K562 (cell line): ENCODE measurements at regions not wholly inside any gene's neighbourhood (a gene's known extent, or its start where the extent isn't known, plus 50 kb on each side); places are given as distances from the start of the nearest gene placed in this dataset.

Source experiments
- ATAC-seq: fragments of 200-7000 bp; cut with Tn5 transposase; 3 replicates; pipeline ENCODE4 v1.9.1; 2020; ENCODE audit warnings: moderate library complexity
- BruUV-seq: library from RNA; stranded (reverse); fragments of 400-500 nt; replicated peaks from 2 replicates; lab custom pipeline; 2021; lab: Mats Ljungman, UMichigan
- CTCF ChIA-PET: fragments of 300-600 bp; formaldehyde crosslinking; extraction: SDS; loops from one replicate; lab custom pipeline; 2021; ENCODE audit warnings: low intra/inter-chr PET ratio; lab: Yijun Ruan, JAX
- POLR2A ChIA-PET: fragments of 300-600, 350-650 bp; sonication (Branson Sonifier 250); formaldehyde crosslinking; extraction: SDS; loops from one replicate; lab custom pipeline; 2021; ENCODE audit warnings: antibody characterized with exemption, inconsistent platforms; lab: Yijun Ruan, JAX
- DNase-seq, 4 experiments: peaks; one replicate each; pipeline versions ENCODE4 v3.0.0 to v3.0.0-alpha.2; 2011 to 2018; ENCODE audit warnings: low spot score in 3 of 4, mixed read lengths in 3 of 4; ENCODE audit errors: extremely low read depth in 1 of 4
- FAIRE-seq: peaks from 2 replicates; lab custom pipeline; 2011; peaks lifted over from hg19 to GRCh38; lab: Jason Lieb, UNC
- H2AFZ ChIP-seq: 2 replicates; pipeline ENCODE4 v1.6.0; 2011; ENCODE audit warnings: low read depth, low read length, control low read depth, inconsistent platforms
- H3K27ac ChIP-seq: fragments of 200-600 bp; 3 replicates; pipeline ENCODE4 v1.8.0; 2011; ENCODE audit warnings: low read depth, mild to moderate bottlenecking, control low read depth, inconsistent platforms, low read length, moderate library complexity, mixed read lengths; ENCODE audit errors: extremely low read depth
- H3K27me3 ChIP-seq, 2 experiments: fragments of 300-600 bp in 1 of 2; 2 replicates in 1 of 2; 3 replicates in 1 of 2; pipeline versions ENCODE4 v1.6.0 to v1.8.0; 2011; ENCODE audit warnings: inconsistent platforms in 2 of 2, low read length in 2 of 2, mild to moderate bottlenecking in 1 of 2, mixed read lengths in 1 of 2, moderate library complexity in 1 of 2; ENCODE audit not compliant: control insufficient read depth in 2 of 2, insufficient read depth in 2 of 2
- H3K36me3 ChIP-seq: fragments of 300-600 bp; 3 replicates; pipeline ENCODE4 v1.8.0; 2011; ENCODE audit warnings: mild to moderate bottlenecking, low read length, inconsistent platforms; ENCODE audit not compliant: control insufficient read depth, insufficient read depth
- H3K4me1 ChIP-seq, 2 experiments: fragments of 200-600 bp in 1 of 2; replicated peaks in 1 of 2; 2 replicates in 1 of 2; 3 replicates in 1 of 2; pipeline versions ENCODE4 v1.5.1 to v1.8.0; 2011; ENCODE audit warnings: inconsistent platforms in 2 of 2, low read length in 2 of 2, mild to moderate bottlenecking in 1 of 2, mixed read lengths in 1 of 2, moderate library complexity in 1 of 2; ENCODE audit not compliant: control insufficient read depth in 2 of 2, insufficient read depth in 2 of 2
- H3K4me2 ChIP-seq: 2 replicates; pipeline ENCODE4 v1.6.1; 2011; ENCODE audit warnings: low read length, control low read depth, inconsistent platforms, mixed read lengths; ENCODE audit not compliant: insufficient read depth
- H3K4me3 ChIP-seq: fragments of 200-600 bp; sonication (generic), shearing (Covaris generic); 2 replicates; pipeline ENCODE4 v1.5.1; 2016; ENCODE audit warnings: control low read depth, inconsistent platforms
- H3K79me2 ChIP-seq: fragments of 200-600 bp; 3 replicates; pipeline ENCODE4 v1.8.0; 2011; ENCODE audit warnings: low read length, inconsistent platforms; ENCODE audit not compliant: control insufficient read depth, insufficient read depth
- H3K9ac ChIP-seq, 2 experiments: 2 replicates each; pipeline versions ENCODE4 v1.6.0 to v1.6.1; 2011; ENCODE audit warnings: low read depth in 2 of 2, low read length in 2 of 2, control low read depth in 1 of 2, inconsistent platforms in 1 of 2, mild to moderate bottlenecking in 1 of 2, mixed read lengths in 1 of 2; ENCODE audit not compliant: insufficient read depth in 1 of 2
- H3K9me1 ChIP-seq: one replicate; pipeline ENCODE4 v1.6.0; 2011; ENCODE audit warnings: inconsistent platforms, mild to moderate bottlenecking, low read length, moderate library complexity; ENCODE audit not compliant: control insufficient read depth, insufficient read depth
- H3K9me3 ChIP-seq: replicated peaks from 2 replicates; pipeline ENCODE4 v1.5.1; 2011; ENCODE audit warnings: low read depth, low read length, inconsistent platforms; ENCODE audit not compliant: control insufficient read depth, insufficient read depth
- H4K20me1 ChIP-seq: replicated peaks from 2 replicates; pipeline ENCODE4 v1.6.1; 2011; ENCODE audit warnings: low read length, inconsistent platforms, mixed read lengths; ENCODE audit not compliant: control insufficient read depth, insufficient read depth
- HDAC3 ChIP-seq: fragments of 450-650 bp; IDR thresholded peaks from 2 replicates; pipeline ENCODE4 v1.6.1; 2018; ENCODE audit warnings: borderline replicate concordance, mild to moderate bottlenecking, moderate library complexity; ENCODE audit not compliant: partially characterized antibody
- KDM1A ChIP-seq, 2 experiments: fragments of 450-650 bp; IDR thresholded peaks; 2 replicates each; pipeline ENCODE4 v1.6.1; 2016; ENCODE audit warnings: mild to moderate bottlenecking in 2 of 2
- MAX ChIP-seq: sonication (generic); formaldehyde crosslinking; IDR thresholded peaks from 2 replicates; pipeline ENCODE4 v1.9.0; 2022; ENCODE audit warnings: mild to moderate bottlenecking, missing genetic modification reagents
- TRIM25 ChIP-seq: fragments of 450-650 bp; IDR thresholded peaks from 2 replicates; pipeline ENCODE4 v1.7.0; 2016; ENCODE audit warnings: borderline replicate concordance
- ZBTB7A ChIP-seq: IDR thresholded peaks from 2 replicates; pipeline ENCODE4 v1.6.1; 2011; ENCODE audit warnings: low read depth, mild to moderate bottlenecking, low read length, moderate library complexity, borderline replicate concordance; ENCODE audit not compliant: control insufficient read depth
- ZNF140 ChIP-seq: fragments of 250-450 bp; sonication (Bioruptor Pico); IDR thresholded peaks from 2 replicates; pipeline ENCODE4 v1.8.0; 2021; ENCODE audit warnings: moderate library complexity, mild to moderate bottlenecking, inconsistent platforms
- WGBS: fragments of 100-300 bp; shearing (Covaris generic); methylation state at CpG from one replicate; pipeline ENCODE4 v1.1.6; 2016; ENCODE audit warnings: low coverage, mixed read lengths; ENCODE audit not compliant: insufficient coverage; ENCODE audit errors: missing lambda C conversion rate; 5-methylcytosine and 5-hydroxymethylcytosine counted together
- in situ Hi-C: fragments of 300-500 bp; cut with MboI; formaldehyde crosslinking; loops from 4 replicates; pipeline ENCODE4 v1.15.0; 2018; ENCODE audit warnings: inconsistent platforms, mixed read lengths
- intact Hi-C: fragments of 100-400 bp; cut with micrococcal nuclease; formaldehyde crosslinking; loops from 2 replicates; pipeline ENCODE4 v1.14.2; 2022

GRCh38 chr4:126937846-126938422 lies 694.8 kb upstream of the INTU start:
- Histone ChIP-seq H3K9me1 (no peaks in the 10 kb centered on the region), H3K27ac (no peak overlapping the region), H3K4me1 (no peaks in the 10 kb centered on the region), H3K9me3 (no peaks in the 10 kb centered on the region; the same call in none of the 2 replicates), H3K4me3 (no peak overlapping the region), H3K27me3 (no peaks in the 10 kb centered on the region), H3K4me2 (no peak overlapping the region), H3K9ac (no peak overlapping the region), H4K20me1 (no peaks in the 10 kb centered on the region), H3K36me3 (peaks cover 46% of the 10 kb centered on the region), H2AFZ (no peak overlapping the region), H3K79me2 (peaks cover 82% of the 10 kb centered on the region)
- POLR2A ChIA-PET: interaction anchor here (0.6 kb wide), 1 partner anchor 42 kb away, joined by 3 read pairs; no protein-coding TSS in a partner anchor
- FAIRE-seq: peak; percentile 19
- WGBS: 67% methylated on average over 2 of the region's 2 CpGs
- peak in 1 of 2 experiments; percentile 55; a peak in 2 of 4 replicates for TF ChIP-seq KDM1A (IDR thresholded peaks at IDR 0.05)
- no peak for TF ChIP-seq TRIM25
- BruUV-seq: no TSS peak
- in situ Hi-C loops (no loop called here), intact Hi-C loops (no loop called here)
- DNase-seq: no peak
- CTCF ChIA-PET: no interaction called here
- no peak for ATAC-seq

- intact Hi-C loops: no loop called here
- H3K36me3 ChIP-seq: peaks cover 52% of the 10 kb centered on the region
- FAIRE-seq (peak; percentile 44), ATAC-seq (peak; percentile 17; the same call in 2 of the 3 replicates), DNase-seq (no peak)
- H3K4me3 ChIP-seq: no peak overlapping the region
- no peak overlapping the region; the same call in 2 of the 3 replicates for H3K27ac ChIP-seq
- ChIA-PET CTCF (no interaction called here), POLR2A (no interaction called here)
- in situ Hi-C loops: no loop called here
- no peaks in the 10 kb centered on the region for H4K20me1 ChIP-seq
- no peak for TF ChIP-seq HDAC3
- TF ChIP-seq ZNF140 (CRISPR knock-in tag): no peak
- TF ChIP-seq MAX (CRISPR knock-in tag): no peak
- no peak for TF ChIP-seq ZBTB7A
- H3K27me3 ChIP-seq: no peaks in the 10 kb centered on the region
- H3K4me1 ChIP-seq: no peaks in the 10 kb centered on the region
- no TSS peak for BruUV-seq
- no peak overlapping the region for H2AFZ ChIP-seq
- 53% methylated on average over 2 of the region's 2 CpGs for WGBS
- H3K4me2 ChIP-seq: no peak overlapping the region
- H3K79me2 ChIP-seq: peaks cover 94% of the 10 kb centered on the region
- H3K9me3 ChIP-seq: no peaks in the 10 kb centered on the region; the same call in none of the 2 replicates
- H3K9ac ChIP-seq: no peak overlapping the region
- H3K9me1 ChIP-seq: no peaks in the 10 kb centered on the region
These were observed 693.4 kb upstream of the INTU start for GRCh38 chr4:126939401-126939800.
